Skeletal muscle tissue (tissue), 3 donors: ENCODE measurements at regions not wholly inside any gene's neighbourhood (a gene's known extent, or its start where the extent isn't known, plus 50 kb on each side); places are given as distances from the start of the nearest gene placed in this dataset.
"Not testable (repeated sequence)": the region's sequence is repeated elsewhere in the genome, so short reads cannot be mapped to it uniquely, and the experiment has no call there.

Experiments used
- H3K27ac ChIP-seq: one replicate; pipeline ENCODE4 v1.7.0; 2013; ENCODE audit warnings: mild to moderate bottlenecking, low read depth, low read length, inconsistent platforms
- H3K27me3 ChIP-seq, 3 donors: one replicate each; pipeline ENCODE4 v1.7.0; 2013; ENCODE audit warnings: low read length in 3 of 3; ENCODE audit not compliant: control insufficient read depth in 3 of 3, insufficient read depth in 3 of 3
- H3K36me3 ChIP-seq, 3 donors: one replicate each; pipeline ENCODE4 v1.7.0; 2013; ENCODE audit warnings: low read length in 3 of 3; ENCODE audit not compliant: control insufficient read depth in 3 of 3, insufficient read depth in 3 of 3
- H3K4me1 ChIP-seq, 3 donors: one replicate each; pipeline ENCODE4 v1.7.0; 2013; ENCODE audit warnings: low read length in 3 of 3, mild to moderate bottlenecking in 3 of 3; ENCODE audit not compliant: control insufficient read depth in 3 of 3, insufficient read depth in 3 of 3
- H3K4me3 ChIP-seq, 3 donors: one replicate each; pipeline ENCODE4 v1.7.0; 2013; ENCODE audit warnings: low read length in 3 of 3
- H3K9ac ChIP-seq, 3 donors: one replicate each; pipeline ENCODE4 v1.7.0; 2013; ENCODE audit warnings: low read length in 3 of 3, mild to moderate bottlenecking in 3 of 3, moderate library complexity in 2 of 3, low read depth in 1 of 3
- H3K9me3 ChIP-seq, 3 donors: one replicate each; pipeline ENCODE4 v1.7.0; 2013; ENCODE audit warnings: low read length in 3 of 3; ENCODE audit not compliant: control insufficient read depth in 3 of 3
- donor health status: Osteomylitis.

GRCh38 chr14:65966188-65966587 lies 520.0 kb upstream of the CCDC196 start:
- Histone ChIP-seq H3K27me3 (peaks cover 4 to 17% (median 4%) of the 10 kb centered on the region in 3 donors), H3K36me3 (no peaks in the 10 kb centered on the region), H3K4me1 (no peaks in the 10 kb centered on the region), H3K9ac (no peak overlapping the region), H3K9me3 (no peaks in the 10 kb centered on the region), H3K27ac (no peak overlapping the region), H3K4me3 (no peak overlapping the region)

GRCh38 chr14:65972346-65972870 lies 513.8 kb upstream of the CCDC196 start:
- H3K36me3 ChIP-seq: no peaks in the 10 kb centered on the region
- H3K9ac ChIP-seq: no peak overlapping the region
- H3K27me3 ChIP-seq: no peaks in the 10 kb centered on the region
- no peaks in the 10 kb centered on the region for H3K9me3 ChIP-seq
- no peak overlapping the region for H3K27ac ChIP-seq
- H3K4me3 ChIP-seq: no peak overlapping the region
- no peaks in the 10 kb centered on the region for H3K4me1 ChIP-seq

- no peaks in the 10 kb centered on the region for H3K36me3 ChIP-seq
- H3K4me3 ChIP-seq: no peak overlapping the region
- H3K9ac ChIP-seq: no peak overlapping the region
Observed at GRCh38 chr14:65972891-65973290, 513.3 kb upstream of the CCDC196 start.

GRCh38 chr14:65975865-65976264 lies 510.3 kb upstream of the CCDC196 start:
- H3K4me3 ChIP-seq: no peak overlapping the region
- H3K36me3 ChIP-seq: no peaks in the 10 kb centered on the region
- H3K4me1 ChIP-seq: no peaks in the 10 kb centered on the region
- H3K9ac ChIP-seq: no peak overlapping the region
- H3K27me3 ChIP-seq: no peaks in the 10 kb centered on the region
- H3K27ac ChIP-seq: no peak overlapping the region
- H3K9me3 ChIP-seq: no peaks in the 10 kb centered on the region

More at GRCh38 chr14:65972891-65973290, 513.3 kb upstream of the CCDC196 start:
- H3K9me3 ChIP-seq: no peaks in the 10 kb centered on the region
- no peak overlapping the region for H3K27ac ChIP-seq
- H3K4me1 ChIP-seq: no peaks in the 10 kb centered on the region
- H3K27me3 ChIP-seq: no peaks in the 10 kb centered on the region

- H3K9ac ChIP-seq: no peak overlapping the region
- no peaks in the 10 kb centered on the region for H3K36me3 ChIP-seq
- H3K4me3 ChIP-seq: no peak overlapping the region
- peaks cover 0 to 4% (median 0%) of the 10 kb centered on the region in 3 donors for H3K27me3 ChIP-seq
- no peaks in the 10 kb centered on the region for H3K4me1 ChIP-seq
- no peaks in the 10 kb centered on the region for H3K9me3 ChIP-seq
- no peak overlapping the region for H3K27ac ChIP-seq
Observed at GRCh38 chr14:65976761-65977404, 509.3 kb upstream of the CCDC196 start.

GRCh38 chr14:65981192-65981843 lies 504.9 kb upstream of the CCDC196 start:
- peaks cover 0 to 4% (median 0%) of the 10 kb centered on the region in 3 donors for H3K27me3 ChIP-seq
- H3K27ac ChIP-seq: no peak overlapping the region
- H3K9me3 ChIP-seq: no peaks in the 10 kb centered on the region
- no peaks in the 10 kb centered on the region for H3K4me1 ChIP-seq
- no peak overlapping the region for H3K4me3 ChIP-seq
- H3K9ac ChIP-seq: no peak overlapping the region
- no peaks in the 10 kb centered on the region for H3K36me3 ChIP-seq

- Histone ChIP-seq H3K4me1 (no peaks in the 10 kb centered on the region), H3K9me3 (no peaks in the 10 kb centered on the region), H3K4me3 (no peak overlapping the region), H3K36me3 (no peaks in the 10 kb centered on the region), H3K27ac (no peak overlapping the region), H3K27me3 (peaks cover 0 to 2% (median 0%) of the 10 kb centered on the region in 3 donors), H3K9ac (no peak overlapping the region)
Observed at GRCh38 chr14:65986041-65986440, 500.1 kb upstream of the CCDC196 start.

GRCh38 chr14:65989981-65990380 lies 496.2 kb upstream of the CCDC196 start:
- Histone ChIP-seq H3K9ac (no peak overlapping the region), H3K4me1 (no peaks in the 10 kb centered on the region), H3K27me3 (no peaks in the 10 kb centered on the region), H3K36me3 (no peaks in the 10 kb centered on the region), H3K9me3 (no peaks in the 10 kb centered on the region), H3K27ac (no peak overlapping the region), H3K4me3 (no peak overlapping the region)

GRCh38 chr14:65991104-65991503 lies 495.1 kb upstream of the CCDC196 start:
- Histone ChIP-seq H3K9ac (no peak overlapping the region), H3K4me1 (no peaks in the 10 kb centered on the region), H3K36me3 (no peaks in the 10 kb centered on the region)

GRCh38 chr14:65991935-65992334 lies 494.2 kb upstream of the CCDC196 start:
- not testable (repeated sequence) for H3K9me3 ChIP-seq, H3K4me1 ChIP-seq, H3K36me3 ChIP-seq, H3K27me3 ChIP-seq, H3K27ac ChIP-seq, H3K4me3 ChIP-seq, H3K9ac ChIP-seq

More at GRCh38 chr14:65991104-65991503, 495.1 kb upstream of the CCDC196 start:
- Histone ChIP-seq H3K27ac (no peak overlapping the region), H3K27me3 (no peaks in the 10 kb centered on the region), H3K4me3 (no peak overlapping the region), H3K9me3 (no peaks in the 10 kb centered on the region)
